H1 (cell line): ENCODE measurements at regions not wholly inside any gene's neighbourhood (a gene's known extent, or its start where the extent isn't known, plus 50 kb on each side); places are given as distances from the start of the nearest gene placed in this dataset.

ENCODE experiments used
- CTCF ChIP-seq, 3 experiments: IDR thresholded peaks; 1 replicate in 2 of 3; 2 replicates in 1 of 3; pipeline versions ENCODE4 v1.5.1 to v1.6.1; 2011; ENCODE audit warnings: low read length in 3 of 3, mild to moderate bottlenecking in 3 of 3, inconsistent platforms in 2 of 3, low read depth in 1 of 3, moderate library complexity in 1 of 3; ENCODE audit not compliant: insufficient read depth in 1 of 3; ENCODE audit errors: control extremely low read depth in 1 of 3
- MAX ChIP-seq: IDR thresholded peaks from 2 replicates; pipeline ENCODE4 v1.6.1; 2012; ENCODE audit warnings: inconsistent platforms
- POLR2A ChIP-seq, 2 experiments: IDR thresholded peaks; 1 replicate in 1 of 2; 2 replicates in 1 of 2; pipeline ENCODE4 v1.6.1; 2011; ENCODE audit warnings: low read depth in 2 of 2, low read length in 2 of 2, mild to moderate bottlenecking in 2 of 2; ENCODE audit errors: control extremely low read depth in 1 of 2
- POLR2AphosphoS5 ChIP-seq: IDR thresholded peaks from 2 replicates; pipeline ENCODE4 v1.6.1; 2011; ENCODE audit warnings: low read depth, low read length
- RFX5 ChIP-seq: IDR thresholded peaks from 2 replicates; pipeline ENCODE4 v1.6.1; 2011; ENCODE audit warnings: low read depth, low read length, improper control_type of control experiment, borderline replicate concordance
- RXRA ChIP-seq: IDR thresholded peaks from 2 replicates; pipeline ENCODE4 v1.6.1; 2011; ENCODE audit warnings: low read depth, mild to moderate bottlenecking, low read length, moderate library complexity; ENCODE audit not compliant: insufficient read depth

DNA sequence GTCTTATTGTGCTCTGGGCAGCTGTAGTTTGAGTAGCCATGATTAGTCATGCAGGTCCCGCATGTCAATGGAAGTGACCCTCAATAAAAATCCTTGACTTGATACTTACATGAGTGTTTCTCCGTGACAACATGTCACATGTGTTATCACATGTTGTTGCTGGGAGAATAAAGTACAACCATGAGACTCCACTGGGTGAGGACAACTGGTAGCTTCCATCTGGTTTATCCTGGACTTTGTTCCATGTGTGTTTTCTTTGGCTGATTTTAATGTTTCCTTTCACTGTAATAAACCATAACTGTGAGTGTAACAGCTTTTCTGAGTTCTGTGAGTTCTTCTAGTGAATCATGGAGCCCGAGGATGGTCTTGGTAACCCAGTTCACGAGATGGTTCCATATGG is 63.1 kb upstream of the NDN start:
- TF ChIP-seq RXRA: no peak
- TF ChIP-seq POLR2A (IDR thresholded peaks at IDR 0.05; ENCODE audit: control extremely low read depth in 1 of 2, low read depth in 2 of 2, low read length in 2 of 2): no peak
- no peak for TF ChIP-seq CTCF (IDR thresholded peaks at IDR 0.05; ENCODE audit: control extremely low read depth in 1 of 3, insufficient read depth in 1 of 3, low read depth in 1 of 3, low read length in 3 of 3)
- no peak for TF ChIP-seq MAX
- TF ChIP-seq POLR2AphosphoS5: no peak
- no peak for TF ChIP-seq RFX5
